HCT116 (cell line): ENCODE measurements at regions not wholly inside any gene's neighbourhood (a gene's known extent, or its start where the extent isn't known, plus 50 kb on each side); places are given as distances from the start of the nearest gene placed in this dataset.

Experiments
- ATAC-seq: fragments of 200-7000 bp; cut with Tn5 transposase; 2 replicates; pipeline ENCODE4 v1.9.1; 2020; ENCODE audit warnings: mild to moderate bottlenecking, moderate library complexity
- BruUV-seq: library from RNA; stranded (reverse); fragments of 400-500 nt; replicated peaks from 2 replicates; lab custom pipeline; 2021; lab: Mats Ljungman, UMichigan
- CTCF ChIA-PET: fragments of 300-600 bp; sonication (Branson Sonifier 250); formaldehyde crosslinking; loops from one replicate; lab custom pipeline; 2021; ENCODE audit warnings: antibody characterized with exemption; lab: Charles Lee
- POLR2A ChIA-PET: fragments of 300-600, 350-600 bp; sonication (Branson Sonifier 250); formaldehyde crosslinking; loops from one replicate; lab custom pipeline; 2021; ENCODE audit warnings: antibody characterized with exemption; lab: Charles Lee
- RAD21 ChIA-PET, 2 experiments: fragments of 300-600 bp; sonication (Branson Sonifier 250); formaldehyde crosslinking; loops; one replicate each; lab custom pipeline; 2023; ENCODE audit warnings: low total read pairs in 2 of 2; ENCODE audit not compliant: uncharacterized antibody in 2 of 2, unreplicated experiment in 2 of 2, low non-redundant PET in 1 of 2; lab: Charles Lee
- DNase-seq: peaks from one replicate; pipeline ENCODE4 v3.0.0-alpha.2; 2010; ENCODE audit warnings: low read depth, low spot score
- H2AFZ ChIP-seq: fragments of 200-600 bp; shearing (Covaris generic), sonication (generic); 2 replicates; pipeline ENCODE4 v1.6.1; 2017; ENCODE audit warnings: low read depth, mixed run types, mixed read lengths, antibody characterized with exemption, low read length; ENCODE audit not compliant: poor library complexity, severe bottlenecking
- H3K27ac ChIP-seq: 2 replicates; pipeline ENCODE4 v1.5.1; 2012; ENCODE audit warnings: low read depth, low read length
- H3K27me3 ChIP-seq: fragments of 200-600 bp; sonication (generic); 2 replicates; pipeline ENCODE4 v1.6.1; 2016; ENCODE audit warnings: mixed run types, low read length, mixed read lengths; ENCODE audit not compliant: insufficient read depth
- H3K36me3 ChIP-seq, 2 experiments: fragments of 200-500 bp in 1 of 2; fragments of 200-600 bp in 1 of 2; sonication (Bioruptor generic) in 1 of 2; sonication (generic) in 1 of 2; 2 replicates each; pipeline versions ENCODE4 v1.5.1 to v1.6.1; 2014 to 2016; ENCODE audit warnings: low read length in 2 of 2, inconsistent platforms in 1 of 2, mixed read lengths in 1 of 2, mixed run types in 1 of 2; ENCODE audit not compliant: insufficient read depth in 2 of 2, control insufficient read depth in 1 of 2
- H3K4me1 ChIP-seq, 2 experiments: fragments of 200-600 bp in 1 of 2; sonication (generic) in 1 of 2; 2 replicates each; pipeline versions ENCODE4 v1.5.1 to v1.6.1; 2012 to 2017; ENCODE audit warnings: low read length in 2 of 2, inconsistent platforms in 1 of 2, mild to moderate bottlenecking in 1 of 2, mixed read lengths in 1 of 2, mixed run types in 1 of 2, moderate library complexity in 1 of 2; ENCODE audit not compliant: insufficient read depth in 2 of 2, control insufficient read depth in 1 of 2
- H3K4me2 ChIP-seq: fragments of 200-600 bp; sonication (generic); 2 replicates; pipeline ENCODE4 v1.6.1; 2017; ENCODE audit warnings: mixed run types, low read length, mixed read lengths
- H3K4me3 ChIP-seq, 2 experiments: fragments of 200-600 bp in 1 of 2; sonication (generic) in 1 of 2; replicated peaks in 1 of 2; 2 replicates each; pipeline ENCODE4 v1.5.1; 2011 to 2016; ENCODE audit warnings: low read length in 2 of 2, control low read depth in 1 of 2, low read depth in 1 of 2, mild to moderate bottlenecking in 1 of 2, mixed read lengths in 1 of 2, mixed run types in 1 of 2
- H3K79me2 ChIP-seq: fragments of 200-600 bp; sonication (generic); 2 replicates; pipeline ENCODE4 v1.6.1; 2017; ENCODE audit warnings: mild to moderate bottlenecking, mixed run types, low read length, moderate library complexity, mixed read lengths; ENCODE audit not compliant: insufficient read depth
- H3K9ac ChIP-seq: fragments of 200-600 bp; sonication (generic); 2 replicates; pipeline ENCODE4 v1.6.1; 2016; ENCODE audit warnings: low read length, mixed read lengths
- H3K9me2 ChIP-seq: fragments of 200-600 bp; sonication (generic), shearing (Covaris generic); 2 replicates; pipeline ENCODE4 v1.6.1; 2017; ENCODE audit warnings: mixed run types, mild to moderate bottlenecking, moderate library complexity; ENCODE audit not compliant: insufficient read depth
- H3K9me3 ChIP-seq, 2 experiments: fragments of 200-500 bp in 1 of 2; fragments of 200-600 bp in 1 of 2; sonication (Bioruptor generic) in 1 of 2; sonication (generic) in 1 of 2; 2 replicates each; pipeline ENCODE4 v1.6.1; 2014 to 2017; ENCODE audit warnings: low read length in 2 of 2, mixed read lengths in 2 of 2, inconsistent platforms in 1 of 2, low read depth in 1 of 2, mild to moderate bottlenecking in 1 of 2, mixed run types in 1 of 2, moderate library complexity in 1 of 2; ENCODE audit not compliant: control insufficient read depth in 1 of 2, insufficient read depth in 1 of 2
- H4K20me1 ChIP-seq: fragments of 200-600 bp; sonication (generic), shearing (Covaris generic); 2 replicates; pipeline ENCODE4 v1.6.1; 2017; ENCODE audit warnings: mixed run types, mild to moderate bottlenecking, moderate library complexity; ENCODE audit not compliant: insufficient read depth
- ATF3 ChIP-seq: IDR thresholded peaks from 2 replicates; pipeline ENCODE4 v1.6.1; 2012
- CBX3 ChIP-seq: IDR thresholded peaks from 2 replicates; pipeline ENCODE4 v1.6.1; 2012; ENCODE audit warnings: low read depth
- EGR1 ChIP-seq: IDR thresholded peaks from 2 replicates; pipeline ENCODE4 v1.6.1; 2012; ENCODE audit warnings: low read depth
- EZH2 ChIP-seq: fragments of 200-600 bp; sonication (generic); IDR thresholded peaks from 2 replicates; pipeline ENCODE4 v1.6.1; 2017; ENCODE audit warnings: antibody characterized with exemption, mixed run types
- POLR2AphosphoS5 ChIP-seq: IDR thresholded peaks from 2 replicates; pipeline ENCODE4 v1.6.1; 2011; ENCODE audit warnings: mild to moderate bottlenecking, low read depth, low read length, moderate library complexity
- RAD21 ChIP-seq: IDR thresholded peaks from 2 replicates; pipeline ENCODE4 v1.6.1; 2012; ENCODE audit warnings: low read depth, mild to moderate bottlenecking
- SIN3A ChIP-seq: IDR thresholded peaks from 2 replicates; pipeline ENCODE4 v1.6.1; 2012; ENCODE audit warnings: low read depth
- SP1 ChIP-seq: IDR thresholded peaks from 2 replicates; pipeline ENCODE4 v1.6.1; 2012; ENCODE audit warnings: low read depth
- SRF ChIP-seq: IDR thresholded peaks from 2 replicates; pipeline ENCODE4 v1.6.1; 2012; ENCODE audit warnings: low read depth
- ZBTB33 ChIP-seq: IDR thresholded peaks from 2 replicates; pipeline ENCODE4 v1.6.1; 2011; ENCODE audit warnings: mild to moderate bottlenecking, low read length, moderate library complexity; ENCODE audit not compliant: insufficient replicate concordance; ENCODE audit errors: extremely low read depth
- ZFX ChIP-seq: fragments of 450-650 bp; IDR thresholded peaks from 2 replicates; pipeline ENCODE4 v1.6.1; 2017
- intact Hi-C: fragments of 100-400 bp; cut with micrococcal nuclease; formaldehyde crosslinking; loops from 2 replicates; pipeline ENCODE4 v1.10.0; 2022

DNA sequence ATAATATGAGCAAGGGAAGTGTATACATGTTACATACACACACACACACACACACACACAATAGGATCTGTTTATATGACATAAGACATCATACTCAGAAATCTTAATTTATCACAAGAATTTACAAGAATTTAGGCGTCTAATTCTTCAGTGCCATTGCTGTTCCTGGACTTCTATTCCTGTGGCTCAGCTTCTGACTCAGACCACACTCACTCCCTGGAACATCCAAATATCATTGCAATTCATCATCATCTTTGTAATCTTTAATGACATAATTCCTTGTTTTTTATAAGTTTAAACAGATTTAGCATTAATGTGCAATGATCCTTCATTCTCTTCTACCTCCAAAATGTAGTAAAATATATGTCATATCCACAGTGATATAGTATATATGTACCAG is 544.2 kb downstream of the FOXG1 start:
- Histone ChIP-seq H3K27ac (no peak overlapping the region), H4K20me1 (no peaks in the 10 kb centered on the region; the same call in 1 of the 2 replicates), H3K4me3 (no peak overlapping the region), H3K9me3 (peaks cover 7 to 23% of the 10 kb centered on the region in 2 experiments; a peak in 3 of 4 replicates), H3K9ac (no peak overlapping the region), H3K79me2 (no peaks in the 10 kb centered on the region), H3K36me3 (no peaks in the 10 kb centered on the region), H3K4me1 (no peaks in the 10 kb centered on the region), H3K4me2 (no peak overlapping the region), H3K9me2 (no peaks in the 10 kb centered on the region), H3K27me3 (no peaks in the 10 kb centered on the region), H2AFZ (no peak overlapping the region)
- CTCF ChIA-PET: no interaction called here
- BruUV-seq: no TSS peak
- RAD21 ChIA-PET: no interaction called here
- ATAC-seq: no peak
- intact Hi-C loops: no loop called here
- no peak for DNase-seq
- POLR2A ChIA-PET: no interaction called here
- TF ChIP-seq SP1 (no peak), ZFX (no peak), SRF (no peak), SIN3A (no peak), ATF3 (no peak), RAD21 (no peak), EGR1 (no peak), ZBTB33 (no peak), POLR2AphosphoS5 (no peak), EZH2 (no peak), CBX3 (no peak)
